Loucy (cell line): ENCODE measurements at regions not wholly inside any gene's neighbourhood (a gene's known extent, or its start where the extent isn't known, plus 50 kb on each side); places are given as distances from the start of the nearest gene placed in this dataset.

ENCODE experiments used
- EZH2phosphoT487 ChIP-seq: fragments of 200-600 bp; IDR thresholded peaks from 2 replicates; pipeline ENCODE4 v1.6.1; 2018; ENCODE audit warnings: antibody characterized with exemption, mild to moderate bottlenecking, moderate library complexity, borderline replicate concordance
- TF ChIP-seq, protein P1 (sequence below): fragments of 200-600 bp; sonication (generic); conservative IDR thresholded peaks from 2 replicates; pipeline ENCODE4 v1.5.1; 2014; ENCODE audit warnings: mild to moderate bottlenecking, antibody characterized with exemption, low read length

- TF ChIP-seq, protein P1, sequence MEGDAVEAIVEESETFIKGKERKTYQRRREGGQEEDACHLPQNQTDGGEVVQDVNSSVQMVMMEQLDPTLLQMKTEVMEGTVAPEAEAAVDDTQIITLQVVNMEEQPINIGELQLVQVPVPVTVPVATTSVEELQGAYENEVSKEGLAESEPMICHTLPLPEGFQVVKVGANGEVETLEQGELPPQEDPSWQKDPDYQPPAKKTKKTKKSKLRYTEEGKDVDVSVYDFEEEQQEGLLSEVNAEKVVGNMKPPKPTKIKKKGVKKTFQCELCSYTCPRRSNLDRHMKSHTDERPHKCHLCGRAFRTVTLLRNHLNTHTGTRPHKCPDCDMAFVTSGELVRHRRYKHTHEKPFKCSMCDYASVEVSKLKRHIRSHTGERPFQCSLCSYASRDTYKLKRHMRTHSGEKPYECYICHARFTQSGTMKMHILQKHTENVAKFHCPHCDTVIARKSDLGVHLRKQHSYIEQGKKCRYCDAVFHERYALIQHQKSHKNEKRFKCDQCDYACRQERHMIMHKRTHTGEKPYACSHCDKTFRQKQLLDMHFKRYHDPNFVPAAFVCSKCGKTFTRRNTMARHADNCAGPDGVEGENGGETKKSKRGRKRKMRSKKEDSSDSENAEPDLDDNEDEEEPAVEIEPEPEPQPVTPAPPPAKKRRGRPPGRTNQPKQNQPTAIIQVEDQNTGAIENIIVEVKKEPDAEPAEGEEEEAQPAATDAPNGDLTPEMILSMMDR: no peak
- no peak for TF ChIP-seq EZH2phosphoT487
Measured at GRCh38 chr4:177948853-177949252, 506.6 kb upstream of the AGA start.
